ENCODE measurements at regions not wholly inside any gene's neighbourhood (a gene's known extent, or its start where the extent isn't known, plus 50 kb on each side); places are given as distances from the start of the nearest gene placed in this dataset.

GRCh38 chr11:81203876-81204275, 1529.8 kb downstream of the FAM181B start:
- no peak for TF ChIP-seq CTCF (conservative IDR thresholded peaks at IDR 0.05; ENCODE audit: low read depth, low read length)
- no peak for TF ChIP-seq EZH2 (IDR thresholded peaks at IDR 0.05; ENCODE audit: low read length, unreplicated experiment)
- no peak for TF ChIP-seq EZH2phosphoT487 (IDR thresholded peaks at IDR 0.05; ENCODE audit: borderline replicate concordance, low read length)

Measured in PC-3 (cell line).